HepG2 (cell line): ENCODE measurements at regions not wholly inside any gene's neighbourhood (a gene's known extent, or its start where the extent isn't known, plus 50 kb on each side); places are given as distances from the start of the nearest gene placed in this dataset.

Experiments used
- ISL2 ChIP-seq: sonication (generic); formaldehyde crosslinking; IDR thresholded peaks from 2 replicates; pipeline ENCODE4 v1.5.0; 2020; ENCODE audit warnings: missing genetic modification reagents
- POLR2A ChIP-seq, 2 experiments: IDR thresholded peaks; 2 replicates each; pipeline ENCODE4 v1.6.1; 2011; ENCODE audit warnings: low read depth in 2 of 2, low read length in 2 of 2, mild to moderate bottlenecking in 1 of 2, moderate library complexity in 1 of 2; ENCODE audit not compliant: insufficient read depth in 1 of 2
- ZNF644 ChIP-seq: IDR thresholded peaks from 2 replicates; pipeline ENCODE4 v1.6.1; 2016; ENCODE audit warnings: low read depth

DNA sequence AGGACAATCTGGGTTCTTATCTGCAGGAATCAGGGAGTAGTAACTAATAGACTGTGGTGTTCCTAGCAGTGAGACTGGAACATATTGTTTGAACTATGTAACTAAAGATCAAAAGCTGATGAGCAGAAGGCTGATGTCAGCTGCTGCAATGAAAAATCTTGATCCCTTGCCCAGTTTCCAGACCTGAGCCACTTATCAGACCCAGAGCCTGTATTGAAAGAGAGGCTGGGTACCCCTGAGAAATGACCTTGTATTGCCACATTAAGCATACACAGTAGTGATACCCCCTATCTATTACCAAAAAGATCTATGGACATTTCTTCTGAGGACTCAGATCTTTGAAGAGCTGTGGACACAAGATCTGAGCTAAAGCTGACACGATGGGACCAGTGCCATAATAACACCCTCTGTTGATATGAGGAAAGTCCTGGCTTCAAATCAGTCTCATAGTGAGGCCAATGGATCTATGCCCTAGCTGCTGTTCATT, 178.0 kb upstream of the GALNT2 start:
- TF ChIP-seq ZNF644 (CRISPR knock-in tag) (no peak), ISL2 (CRISPR knock-in tag) (no peak), POLR2A (IDR thresholded peaks at IDR 0.05; ENCODE audit: insufficient read depth in 1 of 2, low read depth in 2 of 2, low read length in 2 of 2) (no peak)
